Activated naive CD8-positive, alpha-beta T cell treated with anti-CD3 and anti-CD28 coated beads, Interleukin-2, amount 50 U/mL, for 24 hours (primary cell): ENCODE measurements at regions not wholly inside any gene's neighbourhood (a gene's known extent, or its start where the extent isn't known, plus 50 kb on each side); places are given as distances from the start of the nearest gene placed in this dataset.
"Not testable (repeated sequence)": the region's sequence is repeated elsewhere in the genome, so short reads cannot be mapped to it uniquely, and the experiment has no call there.

Experiments used
- ATAC-seq: fragments of 150-1000 bp; cut with Tn5 transposase; one replicate; pipeline ENCODE4 v1.10.0; 2021
- DNase-seq: peaks from one replicate; pipeline ENCODE4 v3.0.0; 2021
- H3K27ac Mint-ChIP-seq: one replicate; pipeline ENCODE4 v1.8.0; 2021; ENCODE audit warnings: mild to moderate bottlenecking, mixed read lengths
- H3K27me3 Mint-ChIP-seq: one replicate; pipeline ENCODE4 v1.8.0; 2021; ENCODE audit warnings: mixed read lengths
- H3K36me3 Mint-ChIP-seq: one replicate; pipeline ENCODE4 v1.8.0; 2021; ENCODE audit warnings: low read depth, mixed read lengths
- H3K4me1 Mint-ChIP-seq: one replicate; pipeline ENCODE4 v1.8.0; 2021; ENCODE audit warnings: mixed read lengths
- H3K4me3 Mint-ChIP-seq: one replicate; pipeline ENCODE4 v1.8.0; 2021; ENCODE audit warnings: mild to moderate bottlenecking, moderate library complexity, mixed read lengths
- H3K9me3 Mint-ChIP-seq: one replicate; pipeline ENCODE4 v1.8.0; 2021; ENCODE audit warnings: mixed read lengths

DNA sequence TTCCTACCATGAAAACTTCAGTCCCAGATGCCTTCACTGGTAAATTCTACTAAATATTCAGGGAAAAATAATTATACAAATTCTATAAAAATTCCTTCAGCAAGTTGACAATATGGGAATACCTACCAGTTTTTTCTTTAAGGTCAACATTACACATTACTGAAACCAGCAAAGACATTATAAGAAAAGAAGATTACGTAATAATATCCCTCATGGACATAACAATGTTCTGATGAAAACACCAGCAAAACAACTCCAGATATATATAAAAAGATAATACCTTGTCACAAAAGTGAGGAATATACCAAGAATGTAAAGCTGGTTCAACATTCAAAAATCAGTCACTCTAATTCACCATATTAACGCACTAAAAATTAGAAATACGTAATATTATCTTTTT, 507.9 kb downstream of the DMRTA1 start:
- no peaks in the 10 kb centered on the region for H3K4me1 Mint-ChIP-seq
- no peaks in the 10 kb centered on the region for H3K36me3 Mint-ChIP-seq
- DNase-seq: no peak
- no peak for ATAC-seq
- H3K27me3 Mint-ChIP-seq: no peaks in the 10 kb centered on the region
- H3K4me3 Mint-ChIP-seq: no peak overlapping the region
- H3K27ac Mint-ChIP-seq: no peak overlapping the region
- H3K9me3 Mint-ChIP-seq: peaks cover 16% of the 10 kb centered on the region

DNA sequence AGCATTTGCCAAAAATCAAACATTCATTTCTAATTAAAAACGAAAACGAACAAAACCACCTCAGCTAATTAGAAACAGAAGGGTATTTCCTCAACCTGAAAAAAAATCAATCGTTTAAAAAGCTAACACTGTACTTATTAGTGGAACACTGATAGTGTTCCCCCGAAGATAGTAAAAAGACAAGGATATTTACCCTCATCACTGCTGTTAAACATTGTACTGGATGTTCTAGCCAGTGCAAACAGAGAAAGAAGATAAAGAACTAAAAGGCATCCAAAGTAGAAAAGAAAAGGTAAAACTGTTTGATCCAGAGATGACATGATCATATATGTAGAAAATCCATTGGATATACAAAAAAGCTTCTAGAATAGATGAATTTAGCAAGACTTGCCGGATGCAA, 508.3 kb downstream of the DMRTA1 start:
- no peak overlapping the region for H3K4me3 Mint-ChIP-seq
- peaks cover 15% of the 10 kb centered on the region for H3K9me3 Mint-ChIP-seq
- no peaks in the 10 kb centered on the region for H3K36me3 Mint-ChIP-seq
- no peak for ATAC-seq
- no peaks in the 10 kb centered on the region for H3K4me1 Mint-ChIP-seq
- DNase-seq: no peak
- H3K27me3 Mint-ChIP-seq: no peaks in the 10 kb centered on the region
- H3K27ac Mint-ChIP-seq: no peak overlapping the region

DNA sequence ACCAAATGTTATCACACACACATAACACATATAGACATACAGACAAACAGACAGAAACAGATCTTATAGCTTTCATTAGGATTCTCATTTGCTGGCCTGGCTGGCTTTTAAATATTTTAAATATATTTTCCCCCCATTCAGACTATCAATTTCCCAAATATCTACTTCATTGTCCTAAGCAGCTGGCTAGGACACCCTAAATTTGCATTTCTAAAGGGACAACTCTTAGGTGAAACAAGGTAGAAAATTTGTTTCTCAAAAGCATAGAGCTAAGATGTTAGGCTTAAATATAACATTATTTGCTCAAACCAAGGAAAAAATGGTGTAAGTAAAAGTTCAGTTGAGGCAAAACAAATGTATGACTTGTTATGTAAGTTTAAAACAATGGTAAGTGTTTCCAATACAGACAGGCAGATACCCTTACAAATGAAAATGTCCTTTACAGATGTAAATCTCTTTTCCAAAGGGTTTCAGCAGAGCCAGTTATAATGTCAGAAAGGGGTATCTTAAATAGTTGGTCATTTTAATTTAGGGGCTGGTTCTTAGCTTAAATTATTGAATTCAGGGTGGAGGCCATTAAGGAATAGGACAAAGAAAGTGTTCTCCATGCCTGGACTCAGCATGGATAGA, 522.8 kb downstream of the DMRTA1 start:
- DNase-seq (no peak), ATAC-seq (no peak)
- Mint-ChIP-seq H3K36me3 (no peaks in the 10 kb centered on the region), H3K4me3 (no peak overlapping the region), H3K27me3 (no peaks in the 10 kb centered on the region), H3K9me3 (no peaks in the 10 kb centered on the region), H3K27ac (no peak overlapping the region), H3K4me1 (no peaks in the 10 kb centered on the region)

DNA sequence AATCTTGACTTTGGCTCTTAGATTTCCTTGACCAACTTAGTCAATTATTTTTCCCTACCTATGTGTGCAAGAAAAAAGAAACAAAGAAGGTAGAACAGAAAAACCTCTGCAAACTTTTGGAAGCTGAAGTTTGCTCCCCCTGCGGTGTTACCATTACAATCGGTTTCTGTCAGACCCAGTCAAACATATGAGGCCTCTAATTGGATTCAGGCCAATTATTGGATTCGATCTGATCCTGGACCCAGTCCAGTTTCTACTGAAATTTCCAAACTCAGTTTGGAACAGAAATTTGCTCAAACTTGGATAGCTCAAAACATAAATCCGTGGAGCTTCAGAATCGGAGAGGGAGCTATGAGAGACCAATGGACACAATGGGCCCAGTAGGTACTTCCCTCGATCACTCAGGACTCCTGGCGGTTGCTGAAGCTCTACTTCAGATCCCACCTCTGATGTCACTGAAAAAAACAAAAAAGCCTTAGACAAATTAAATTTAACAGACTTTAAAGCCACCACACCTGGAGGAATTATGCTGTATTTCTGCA, 523.9 kb downstream of the DMRTA1 start:
- no peaks in the 10 kb centered on the region for H3K9me3 Mint-ChIP-seq
- no peak overlapping the region for H3K27ac Mint-ChIP-seq
- DNase-seq (no peak), ATAC-seq (no peak)
- no peaks in the 10 kb centered on the region for H3K4me1 Mint-ChIP-seq
- no peaks in the 10 kb centered on the region for H3K27me3 Mint-ChIP-seq
- H3K4me3 Mint-ChIP-seq: no peak overlapping the region
- H3K36me3 Mint-ChIP-seq: no peaks in the 10 kb centered on the region

DNA sequence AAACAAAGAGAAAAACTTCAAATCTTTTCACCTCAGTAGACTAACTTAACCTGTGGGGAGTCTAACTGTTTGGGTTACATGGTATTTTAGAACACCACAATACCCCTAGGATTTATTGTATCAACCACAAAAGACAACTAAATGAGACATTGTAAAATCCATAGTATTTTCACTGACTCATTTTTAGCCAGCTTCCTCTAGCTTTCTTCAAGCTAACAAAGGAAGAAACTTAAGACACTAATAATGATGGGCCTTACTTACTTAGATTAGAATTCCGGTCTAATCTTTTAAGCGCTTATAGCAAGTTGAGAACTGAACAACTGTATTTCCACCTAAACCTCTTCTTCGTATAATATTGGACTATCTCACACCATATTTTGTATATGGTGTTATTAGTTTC, 529.3 kb downstream of the DMRTA1 start:
- H3K36me3 Mint-ChIP-seq: no peaks in the 10 kb centered on the region
- no peak overlapping the region for H3K27ac Mint-ChIP-seq
- DNase-seq (no peak), ATAC-seq (no peak)
- H3K4me1 Mint-ChIP-seq: no peaks in the 10 kb centered on the region
- H3K9me3 Mint-ChIP-seq: no peaks in the 10 kb centered on the region
- no peaks in the 10 kb centered on the region for H3K27me3 Mint-ChIP-seq
- H3K4me3 Mint-ChIP-seq: no peak overlapping the region

DNA sequence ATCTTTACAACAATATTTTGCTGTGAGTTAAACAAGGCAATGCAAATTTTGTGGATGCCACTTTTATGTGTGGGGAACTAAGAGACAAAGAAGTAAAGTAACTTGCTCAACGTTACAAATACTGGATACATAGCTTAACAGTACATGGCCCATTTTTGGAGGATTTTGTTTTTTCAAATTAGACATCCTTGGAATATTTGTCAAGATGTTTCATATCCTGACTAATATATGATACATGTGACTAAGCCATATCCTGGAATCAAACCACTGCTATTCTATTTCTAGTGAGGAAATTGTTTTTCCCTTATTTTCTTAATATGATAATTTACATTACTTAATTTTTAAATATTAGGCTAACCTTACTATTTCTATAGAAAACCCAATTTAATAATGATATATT, 529.8 kb downstream of the DMRTA1 start:
- Mint-ChIP-seq H3K4me1 (no peaks in the 10 kb centered on the region), H3K36me3 (no peaks in the 10 kb centered on the region), H3K9me3 (no peaks in the 10 kb centered on the region), H3K27me3 (no peaks in the 10 kb centered on the region), H3K4me3 (no peak overlapping the region), H3K27ac (no peak overlapping the region)
- DNase-seq: no peak
- no peak for ATAC-seq

DNA sequence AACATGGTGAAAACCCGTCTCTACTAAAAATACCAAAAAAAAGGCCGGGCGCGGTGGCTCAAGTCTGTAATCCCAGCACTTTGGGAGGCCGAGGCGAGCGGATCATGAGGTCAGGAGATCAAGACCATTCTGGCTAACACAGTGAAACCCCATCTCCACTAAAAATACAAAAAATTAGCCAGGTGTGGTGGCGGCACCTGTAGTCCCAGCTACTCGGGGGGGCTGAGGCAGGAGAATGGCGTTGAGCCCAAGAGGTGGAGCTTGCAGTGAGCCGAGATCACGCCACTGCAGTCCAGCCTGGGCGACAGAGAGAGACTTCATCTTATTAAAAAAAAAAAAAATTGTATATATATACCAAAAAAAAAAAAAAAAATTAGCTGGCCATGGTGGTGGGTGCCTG, 533.8 kb downstream of the DMRTA1 start:
- not testable (repeated sequence) for H3K27me3 Mint-ChIP-seq, H3K27ac Mint-ChIP-seq, DNase-seq, H3K36me3 Mint-ChIP-seq, H3K9me3 Mint-ChIP-seq, ATAC-seq, H3K4me1 Mint-ChIP-seq, H3K4me3 Mint-ChIP-seq

DNA sequence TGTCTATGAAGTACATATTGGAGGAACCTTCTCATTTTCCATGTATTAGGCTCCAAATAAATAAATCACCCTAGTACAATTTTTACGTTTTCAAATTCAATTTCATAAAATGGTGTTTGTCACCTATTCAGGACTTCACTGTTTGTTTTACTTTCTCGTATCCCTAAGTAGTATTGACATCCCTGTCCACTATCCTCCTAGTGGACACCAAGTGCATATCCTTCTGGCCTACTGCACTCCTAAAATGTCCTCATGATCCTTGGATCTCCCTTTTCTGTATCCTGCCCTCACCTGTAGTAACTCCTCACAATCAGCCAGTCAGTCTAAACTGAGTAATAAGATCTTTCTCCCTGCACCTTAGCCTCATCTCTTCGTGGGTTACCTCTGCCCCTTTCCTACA, 539.9 kb downstream of the DMRTA1 start:
- Mint-ChIP-seq H3K9me3 (peaks cover 9% of the 10 kb centered on the region), H3K27ac (no peak overlapping the region), H3K4me1 (no peaks in the 10 kb centered on the region), H3K4me3 (no peak overlapping the region), H3K36me3 (no peaks in the 10 kb centered on the region), H3K27me3 (no peaks in the 10 kb centered on the region)
- DNase-seq (no peak), ATAC-seq (no peak)

DNA sequence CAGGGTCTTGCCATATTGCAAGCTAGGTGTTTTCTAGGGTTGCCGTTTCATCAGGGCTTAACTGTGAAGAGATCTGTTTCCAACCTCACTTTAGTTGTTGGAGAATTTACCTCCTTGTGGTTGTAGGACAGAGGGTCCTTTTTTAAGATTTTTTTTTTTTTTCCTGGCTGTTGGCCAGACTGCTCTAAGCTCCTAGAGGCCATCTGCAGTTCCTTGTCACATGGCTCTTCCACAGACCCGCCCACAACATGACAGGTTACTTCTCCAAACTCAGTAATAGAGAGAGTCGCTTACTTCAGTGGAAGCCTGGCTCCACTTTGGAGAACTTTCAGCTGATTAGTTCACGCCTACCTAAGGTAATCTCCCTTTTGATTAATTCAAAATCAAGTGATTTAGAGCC, 543.7 kb downstream of the DMRTA1 start:
- Mint-ChIP-seq H3K4me3 (no peak overlapping the region), H3K9me3 (peaks cover 4% of the 10 kb centered on the region), H3K4me1 (no peaks in the 10 kb centered on the region), H3K36me3 (no peaks in the 10 kb centered on the region), H3K27ac (no peak overlapping the region), H3K27me3 (no peaks in the 10 kb centered on the region)
- no peak for ATAC-seq
- DNase-seq: no peak

DNA sequence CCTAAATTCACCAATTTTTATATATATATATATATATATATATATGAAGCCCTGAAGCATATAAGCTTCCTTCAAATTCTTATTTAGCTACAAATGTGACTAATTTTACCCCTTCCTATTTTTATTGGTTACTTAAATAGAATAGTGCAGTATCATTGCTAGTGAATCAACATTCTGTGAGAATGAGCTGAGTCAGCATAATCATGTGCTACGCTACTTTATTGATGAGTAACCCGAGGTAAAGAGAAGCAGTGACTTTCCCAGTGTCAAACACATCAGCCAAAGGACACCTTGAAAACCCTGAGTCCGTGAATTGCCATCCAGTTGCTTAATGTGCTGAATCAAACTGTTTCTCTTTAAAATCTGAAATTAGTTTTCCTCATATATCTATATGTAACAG, 546.2 kb downstream of the DMRTA1 start:
- Mint-ChIP-seq H3K4me3 (no peak overlapping the region), H3K27me3 (no peaks in the 10 kb centered on the region), H3K36me3 (no peaks in the 10 kb centered on the region), H3K4me1 (no peaks in the 10 kb centered on the region), H3K27ac (no peak overlapping the region), H3K9me3 (peaks cover 5% of the 10 kb centered on the region)
- no peak for ATAC-seq
- DNase-seq: no peak

DNA sequence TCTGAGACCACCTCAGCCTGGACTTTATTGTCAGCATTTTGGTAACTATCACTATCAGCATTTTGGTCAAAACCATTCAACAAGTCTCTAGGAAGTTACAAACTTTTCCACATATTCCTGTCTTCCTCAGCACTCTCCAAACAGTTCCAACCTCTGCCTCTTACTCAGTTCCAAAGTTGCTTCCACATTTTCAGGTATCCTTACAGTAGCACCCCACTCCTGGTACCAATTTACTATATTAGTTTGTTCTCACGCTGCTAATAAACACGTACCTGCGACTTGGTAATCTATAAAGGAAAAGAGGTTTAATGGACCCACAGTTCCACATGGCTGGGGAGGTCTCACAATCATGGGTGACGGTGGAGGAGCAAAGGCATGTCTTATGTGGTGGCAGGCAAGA, 551.3 kb downstream of the DMRTA1 start:
- Mint-ChIP-seq H3K4me1 (no peaks in the 10 kb centered on the region), H3K36me3 (no peaks in the 10 kb centered on the region), H3K4me3 (no peak overlapping the region), H3K9me3 (peaks cover 25% of the 10 kb centered on the region), H3K27me3 (no peaks in the 10 kb centered on the region), H3K27ac (no peak overlapping the region)
- DNase-seq (no peak), ATAC-seq (no peak)

DNA sequence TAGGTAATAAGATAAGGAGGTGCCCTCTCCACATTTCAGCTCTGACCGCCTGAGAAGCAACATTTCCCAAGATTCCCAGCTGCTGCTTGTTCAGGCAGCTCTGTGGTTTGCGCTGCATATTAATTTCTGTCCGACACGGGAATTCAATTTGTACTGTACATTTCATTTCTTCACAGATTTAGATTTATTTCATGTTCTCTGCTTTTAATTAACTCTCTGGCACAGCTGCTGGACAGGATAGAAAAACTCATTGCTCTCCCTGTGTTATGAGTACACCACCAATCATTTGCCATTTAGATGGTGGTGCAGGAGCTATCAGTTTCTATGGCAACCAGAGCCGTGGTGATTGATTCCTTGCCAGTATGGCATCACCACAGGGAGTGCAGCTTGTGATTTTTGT, 558.5 kb downstream of the DMRTA1 start:
- Mint-ChIP-seq H3K4me1 (no peaks in the 10 kb centered on the region), H3K4me3 (no peak overlapping the region), H3K9me3 (peaks cover 10% of the 10 kb centered on the region)

DNA sequence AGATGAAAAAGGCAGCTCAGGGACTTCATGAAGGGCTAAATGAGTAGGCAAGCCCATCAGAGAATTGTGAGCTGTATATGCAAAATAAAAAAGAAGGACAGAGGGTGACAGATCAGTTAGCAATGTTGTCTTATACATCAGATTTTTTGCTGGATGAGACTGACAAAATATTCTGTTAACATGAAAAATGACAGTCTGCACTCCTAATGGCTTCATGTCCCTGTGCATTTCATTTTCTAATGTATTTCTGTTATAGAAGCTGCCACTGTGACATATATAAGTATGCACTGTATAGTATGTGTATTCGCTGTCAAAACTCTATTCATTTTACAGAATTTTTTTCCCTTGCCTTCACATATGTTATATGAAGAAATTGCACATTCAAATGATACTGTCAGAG, 559.5 kb downstream of the DMRTA1 start:
- H3K4me1 Mint-ChIP-seq: no peaks in the 10 kb centered on the region
- H3K27ac Mint-ChIP-seq: no peak overlapping the region
- H3K36me3 Mint-ChIP-seq: no peaks in the 10 kb centered on the region

More for the DNA sequence above, 558.5 kb downstream of the DMRTA1 start:
- Mint-ChIP-seq H3K27me3 (no peaks in the 10 kb centered on the region), H3K36me3 (no peaks in the 10 kb centered on the region), H3K27ac (no peak overlapping the region)
- no peak for ATAC-seq
- DNase-seq: no peak

DNA sequence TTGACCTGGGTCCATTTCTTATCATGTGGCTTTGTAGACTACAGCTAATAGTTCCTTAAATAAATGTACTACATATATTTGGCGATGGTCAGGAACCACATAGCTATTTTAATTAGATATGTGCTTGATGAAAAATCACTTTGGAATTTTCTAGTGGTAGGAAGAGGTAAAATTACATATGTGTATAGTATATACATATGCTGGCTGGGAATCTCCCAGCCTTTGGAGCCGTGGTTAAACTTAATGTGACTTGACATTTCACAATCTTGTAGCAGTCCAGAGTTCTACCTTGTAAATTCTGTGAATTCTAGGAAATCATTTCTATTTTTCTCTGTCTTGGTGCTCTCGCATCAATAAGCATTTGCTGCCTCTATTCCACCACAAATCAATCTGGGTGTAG, 565.0 kb downstream of the DMRTA1 start:
- H3K4me3 Mint-ChIP-seq: no peak overlapping the region
- ATAC-seq: no peak

More for the DNA sequence above, 559.5 kb downstream of the DMRTA1 start:
- DNase-seq (no peak), ATAC-seq (no peak)
- no peak overlapping the region for H3K4me3 Mint-ChIP-seq
- peaks cover 3% of the 10 kb centered on the region for H3K9me3 Mint-ChIP-seq
- H3K27me3 Mint-ChIP-seq: no peaks in the 10 kb centered on the region

DNA sequence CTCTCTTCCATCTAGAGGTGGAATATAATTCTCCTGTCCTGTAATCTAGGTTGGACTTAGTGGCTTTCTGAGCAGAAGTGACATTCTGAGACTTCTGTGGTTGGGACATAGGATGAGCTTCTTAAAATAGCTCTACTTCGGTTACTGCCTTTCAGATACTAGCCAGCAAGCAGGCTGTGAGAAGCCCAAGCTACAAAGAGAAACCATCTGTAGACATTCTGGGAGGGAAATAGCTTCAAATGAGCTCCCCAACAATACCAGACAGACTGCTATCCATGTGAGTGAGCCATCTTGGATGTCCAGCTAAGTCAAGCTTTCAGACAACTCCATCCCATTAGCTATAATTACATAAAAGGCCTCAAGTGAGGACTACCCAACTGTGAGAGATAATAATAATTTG, 568.9 kb downstream of the DMRTA1 start:
- ATAC-seq (no peak), DNase-seq (no peak)
- Mint-ChIP-seq H3K4me3 (no peak overlapping the region), H3K36me3 (no peaks in the 10 kb centered on the region), H3K9me3 (peaks cover 4% of the 10 kb centered on the region), H3K27me3 (no peaks in the 10 kb centered on the region), H3K27ac (no peak overlapping the region), H3K4me1 (no peaks in the 10 kb centered on the region)

More for the DNA sequence above, 565.0 kb downstream of the DMRTA1 start:
- no peak for DNase-seq
- Mint-ChIP-seq H3K36me3 (no peaks in the 10 kb centered on the region), H3K4me1 (no peaks in the 10 kb centered on the region), H3K27me3 (no peaks in the 10 kb centered on the region), H3K9me3 (no peaks in the 10 kb centered on the region), H3K27ac (no peak overlapping the region)

DNA sequence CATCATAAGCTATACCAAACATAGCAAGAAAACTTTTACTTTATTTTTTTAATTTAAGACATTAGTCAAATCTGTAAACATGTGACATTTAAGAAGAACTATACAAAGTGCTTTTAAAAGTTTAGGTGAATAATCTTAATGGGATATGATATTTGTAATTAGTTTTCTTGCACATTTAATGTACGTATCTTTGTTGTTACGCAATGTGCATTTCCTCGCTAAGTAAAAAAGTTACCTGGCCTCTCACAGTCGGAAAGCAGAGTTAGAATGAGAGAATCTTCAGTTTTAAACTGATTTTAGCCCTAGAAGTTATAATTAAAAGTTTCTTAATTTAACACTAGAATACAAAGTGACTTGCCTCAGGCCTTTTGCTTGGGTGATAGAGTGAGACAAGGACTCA, 589.8 kb downstream of the DMRTA1 start:
- Mint-ChIP-seq H3K27me3 (no peaks in the 10 kb centered on the region), H3K9me3 (peaks cover 14% of the 10 kb centered on the region), H3K36me3 (no peaks in the 10 kb centered on the region), H3K4me3 (no peak overlapping the region), H3K27ac (no peak overlapping the region), H3K4me1 (no peaks in the 10 kb centered on the region)
- no peak for DNase-seq
- no peak for ATAC-seq
